Neutrophil (primary cell): ENCODE measurements at regions not wholly inside any gene's neighbourhood (a gene's known extent, or its start where the extent isn't known, plus 50 kb on each side); places are given as distances from the start of the nearest gene placed in this dataset.
"Not testable (repeated sequence)": the region's sequence is repeated elsewhere in the genome, so short reads cannot be mapped to it uniquely, and the experiment has no call there.

Experiments
- H3K27ac ChIP-seq: fragments of 200-600 bp; sonication (generic); 2 replicates; pipeline ENCODE4 v1.5.1; 2016; ENCODE audit warnings: mild to moderate bottlenecking, moderate library complexity
- H3K27me3 ChIP-seq: fragments of 200-600 bp; sonication (generic); 2 replicates; pipeline ENCODE4 v1.6.0; 2016; ENCODE audit warnings: mild to moderate bottlenecking
- H3K36me3 ChIP-seq: fragments of 200-600 bp; sonication (generic); 2 replicates; pipeline ENCODE4 v1.5.1; 2017
- H3K4me1 ChIP-seq, 2 experiments: fragments of 200-600 bp in 1 of 2; sonication (generic) in 1 of 2; 1 replicate in 1 of 2; 2 replicates in 1 of 2; pipeline versions ENCODE4 v1.5.1 to v1.6.1; 2013 to 2016; ENCODE audit warnings: low read depth in 1 of 2, low read length in 1 of 2, mild to moderate bottlenecking in 1 of 2, moderate library complexity in 1 of 2; ENCODE audit not compliant: control insufficient read depth in 1 of 2, insufficient read depth in 1 of 2
- H3K4me3 ChIP-seq, 2 experiments: fragments of 200-600 bp in 1 of 2; sonication (generic) in 1 of 2; 1 replicate in 1 of 2; 2 replicates in 1 of 2; pipeline ENCODE4 v1.5.1; 2013 to 2016; ENCODE audit warnings: low read depth in 1 of 2, low read length in 1 of 2, mild to moderate bottlenecking in 1 of 2, moderate library complexity in 1 of 2
- H3K9me3 ChIP-seq: fragments of 200-600 bp; sonication (generic); 2 replicates; pipeline ENCODE4 v1.5.1; 2016
- CTCF ChIP-seq: fragments of 200-600 bp; sonication (generic); IDR thresholded peaks from 2 replicates; pipeline ENCODE4 v1.5.1; 2016; ENCODE audit warnings: antibody characterized with exemption

GRCh38 chrX:121172703-121173102, 125.3 kb downstream of the GLUD2 start:
- H3K27ac ChIP-seq: no peak overlapping the region
- H3K9me3 ChIP-seq: no peaks in the 10 kb centered on the region
- H3K36me3 ChIP-seq: no peaks in the 10 kb centered on the region
- H3K4me3 ChIP-seq: no peak overlapping the region
- TF ChIP-seq CTCF: no peak
- no peaks in the 10 kb centered on the region for H3K27me3 ChIP-seq
- H3K4me1 ChIP-seq: no peaks in the 10 kb centered on the region

GRCh38 chrX:121179972-121180371, 132.6 kb downstream of the GLUD2 start:
- no peak overlapping the region for H3K4me3 ChIP-seq
- no peak overlapping the region for H3K27ac ChIP-seq
- TF ChIP-seq CTCF: no peak
- H3K36me3 ChIP-seq: no peaks in the 10 kb centered on the region
- H3K9me3 ChIP-seq: no peaks in the 10 kb centered on the region
- H3K27me3 ChIP-seq: no peaks in the 10 kb centered on the region
- H3K4me1 ChIP-seq: no peaks in the 10 kb centered on the region

- no peaks in the 10 kb centered on the region for H3K36me3 ChIP-seq
- no peaks in the 10 kb centered on the region for H3K4me1 ChIP-seq
- H3K27me3 ChIP-seq: no peaks in the 10 kb centered on the region
- TF ChIP-seq CTCF: no peak
- H3K9me3 ChIP-seq: no peaks in the 10 kb centered on the region
- no peak overlapping the region for H3K4me3 ChIP-seq
- no peak overlapping the region for H3K27ac ChIP-seq
These were observed 144.4 kb downstream of the GLUD2 start for GRCh38 chrX:121191779-121192178.

GRCh38 chrX:121195719-121196118, 148.3 kb downstream of the GLUD2 start:
- no peaks in the 10 kb centered on the region for H3K36me3 ChIP-seq
- no peak overlapping the region for H3K27ac ChIP-seq
- H3K4me3 ChIP-seq: no peak overlapping the region
- no peak for TF ChIP-seq CTCF
- no peaks in the 10 kb centered on the region for H3K27me3 ChIP-seq
- no peaks in the 10 kb centered on the region for H3K4me1 ChIP-seq
- no peaks in the 10 kb centered on the region for H3K9me3 ChIP-seq

GRCh38 chrX:121196872-121197444, 149.5 kb downstream of the GLUD2 start:
- not testable (repeated sequence) for H3K4me3 ChIP-seq, H3K4me1 ChIP-seq, H3K27me3 ChIP-seq, H3K9me3 ChIP-seq, H3K36me3 ChIP-seq, H3K27ac ChIP-seq

GRCh38 chrX:121208563-121208962, 161.2 kb downstream of the GLUD2 start:
- Histone ChIP-seq H3K9me3 (no peaks in the 10 kb centered on the region), H3K4me1 (no peaks in the 10 kb centered on the region), H3K36me3 (no peaks in the 10 kb centered on the region), H3K27ac (no peak overlapping the region), H3K27me3 (no peaks in the 10 kb centered on the region), H3K4me3 (no peak overlapping the region)
- no peak for TF ChIP-seq CTCF
